IMR-90 (cell line): ENCODE measurements at regions not wholly inside any gene's neighbourhood (a gene's known extent, or its start where the extent isn't known, plus 50 kb on each side); places are given as distances from the start of the nearest gene placed in this dataset.

ENCODE experiments used
- ATAC-seq: fragments of 200-7000 bp; cut with Tn5 transposase; 2 replicates; pipeline ENCODE4 v1.9.1; 2020; ENCODE audit warnings: low read depth, mild to moderate bottlenecking, moderate library complexity
- BruUV-seq: library from RNA; stranded (reverse); fragments of 400-500 nt; replicated peaks from 2 replicates; lab custom pipeline; 2021; lab: Mats Ljungman, UMichigan
- CTCF ChIA-PET: fragments of 300-600 bp; formaldehyde crosslinking; extraction: SDS; loops from one replicate; lab custom pipeline; 2021; ENCODE audit warnings: antibody characterized with exemption; lab: Yijun Ruan, JAX
- POLR2A ChIA-PET: fragments of 300-600 bp; sonication (Branson Sonifier 250); formaldehyde crosslinking; loops from one replicate; lab custom pipeline; 2022; ENCODE audit warnings: antibody characterized with exemption; ENCODE audit not compliant: unreplicated experiment; lab: Charles Lee
- DNase-seq: peaks from one replicate; pipeline ENCODE4 v3.0.0; 2013
- H2AFZ ChIP-seq: replicated peaks from 2 replicates; pipeline ENCODE3; 2013; ENCODE audit warnings: low read length, mild to moderate bottlenecking; ENCODE audit not compliant: poor library complexity
- H2AK5ac ChIP-seq: 2 replicates; pipeline ENCODE4 v1.6.1; 2013; ENCODE audit warnings: low read depth, low read length, inconsistent platforms
- H2AK9ac ChIP-seq: replicated peaks from 2 replicates; pipeline ENCODE3; 2013; ENCODE audit warnings: mild to moderate bottlenecking, low read depth, low read length, moderate library complexity; ENCODE audit not compliant: poor library complexity
- H2BK120ac ChIP-seq: 2 replicates; pipeline ENCODE4 v1.6.1; 2013; ENCODE audit warnings: low read depth, low read length, inconsistent platforms
- H2BK15ac ChIP-seq: 3 replicates; pipeline ENCODE4 v1.6.1; 2013; ENCODE audit warnings: low read depth, low read length, inconsistent platforms
- H2BK20ac ChIP-seq: 2 replicates; pipeline ENCODE4 v1.6.1; 2013; ENCODE audit warnings: low read depth, mild to moderate bottlenecking, inconsistent platforms, low read length, moderate library complexity
- H2BK5ac ChIP-seq: 2 replicates; pipeline ENCODE4 v1.6.1; 2013; ENCODE audit warnings: mild to moderate bottlenecking, low read depth, low read length, inconsistent platforms; ENCODE audit not compliant: poor library complexity, severe bottlenecking
- H3K14ac ChIP-seq: replicated peaks from 2 replicates; pipeline ENCODE4 v1.6.1; 2013; ENCODE audit warnings: low read depth, low read length, inconsistent platforms
- H3K18ac ChIP-seq: 2 replicates; pipeline ENCODE4 v1.6.1; 2013; ENCODE audit warnings: low read depth, low read length, control low read depth
- H3K23ac ChIP-seq: 2 replicates; pipeline ENCODE4 v1.6.1; 2013; ENCODE audit warnings: low read depth, low read length, inconsistent platforms
- H3K27ac ChIP-seq: 2 replicates; pipeline ENCODE4 v1.5.1; 2013; ENCODE audit warnings: mild to moderate bottlenecking, control low read depth, low read length; ENCODE audit not compliant: insufficient read depth
- H3K27me3 ChIP-seq: 2 replicates; pipeline ENCODE4 v1.6.1; 2013; ENCODE audit warnings: low read length; ENCODE audit not compliant: control insufficient read depth, insufficient read depth
- H3K36me3 ChIP-seq: 2 replicates; pipeline ENCODE4 v1.6.1; 2013; ENCODE audit warnings: low read length, mixed read lengths; ENCODE audit not compliant: control insufficient read depth, insufficient read depth
- H3K4ac ChIP-seq: 2 replicates; pipeline ENCODE4 v1.6.1; 2013; ENCODE audit warnings: low read depth, low read length, inconsistent platforms
- H3K4me1 ChIP-seq: 2 replicates; pipeline ENCODE4 v1.6.1; 2013; ENCODE audit warnings: low read length, mixed read lengths; ENCODE audit not compliant: control insufficient read depth, insufficient read depth
- H3K4me2 ChIP-seq: 2 replicates; pipeline ENCODE4 v1.6.1; 2013; ENCODE audit warnings: low read depth, mild to moderate bottlenecking, control low read depth, low read length, moderate library complexity
- H3K4me3 ChIP-seq: 2 replicates; pipeline ENCODE4 v1.5.1; 2013; ENCODE audit warnings: low read depth, mild to moderate bottlenecking, control low read depth, low read length, moderate library complexity; ENCODE audit not compliant: insufficient read depth
- H3K56ac ChIP-seq: 2 replicates; pipeline ENCODE4 v1.6.1; 2013; ENCODE audit warnings: low read length, inconsistent platforms; ENCODE audit not compliant: insufficient read depth; ENCODE audit errors: extremely low read depth
- H3K79me1 ChIP-seq, 2 experiments: 2 replicates each; pipeline ENCODE4 v1.6.1; 2013; ENCODE audit warnings: low read length in 2 of 2, inconsistent platforms in 1 of 2, low read depth in 1 of 2
- H3K9ac ChIP-seq: 2 replicates; pipeline ENCODE4 v1.6.1; 2013; ENCODE audit warnings: low read depth, low read length, control low read depth
- H3K9me1 ChIP-seq: 2 replicates; pipeline ENCODE4 v1.6.1; 2013; ENCODE audit warnings: low read length, inconsistent platforms; ENCODE audit not compliant: insufficient read depth
- H3K9me3 ChIP-seq: 2 replicates; pipeline ENCODE4 v1.6.1; 2013; ENCODE audit warnings: low read length; ENCODE audit not compliant: control insufficient read depth, insufficient read depth
- H4K20me1 ChIP-seq: 2 replicates; pipeline ENCODE4 v1.6.1; 2013; ENCODE audit warnings: low read length, inconsistent platforms; ENCODE audit not compliant: insufficient read depth
- H4K5ac ChIP-seq: 2 replicates; pipeline ENCODE4 v1.6.1; 2013; ENCODE audit warnings: mild to moderate bottlenecking, low read depth, low read length, control low read depth
- H4K8ac ChIP-seq, 2 experiments: 2 replicates each; pipeline ENCODE4 v1.6.1; 2013; ENCODE audit warnings: low read depth in 2 of 2, low read length in 2 of 2, control low read depth in 1 of 2, inconsistent platforms in 1 of 2
- H4K91ac ChIP-seq: 2 replicates; pipeline ENCODE4 v1.6.1; 2013; ENCODE audit warnings: low read depth, low read length, inconsistent platforms; ENCODE audit not compliant: insufficient read depth
- CHD1 ChIP-seq: IDR thresholded peaks from 2 replicates; pipeline ENCODE4 v1.6.1; 2012; ENCODE audit warnings: low read depth, low read length, improper control_type of control experiment
- CTCF ChIP-seq: conservative IDR thresholded peaks from 2 replicates; pipeline ENCODE4 v1.5.1; 2012; ENCODE audit warnings: mild to moderate bottlenecking, low read depth, low read length, improper control_type of control experiment
- FOS ChIP-seq: fragments of 150-350 bp; IDR thresholded peaks from 2 replicates; pipeline ENCODE4 v1.6.1; 2016; ENCODE audit warnings: low read depth, low read length
- MAZ ChIP-seq: IDR thresholded peaks from 2 replicates; pipeline ENCODE4 v1.6.1; 2012; ENCODE audit warnings: low read depth, mild to moderate bottlenecking, low read length, improper control_type of control experiment, moderate library complexity, borderline replicate concordance
- MXI1 ChIP-seq: IDR thresholded peaks from 2 replicates; pipeline ENCODE4 v1.6.1; 2012; ENCODE audit warnings: low read depth, mild to moderate bottlenecking, low read length, moderate library complexity, borderline replicate concordance
- RCOR1 ChIP-seq: IDR thresholded peaks from 2 replicates; pipeline ENCODE4 v1.6.1; 2012; ENCODE audit warnings: mild to moderate bottlenecking, low read length, improper control_type of control experiment; ENCODE audit not compliant: insufficient replicate concordance
- RFX5 ChIP-seq: IDR thresholded peaks from 2 replicates; pipeline ENCODE4 v1.8.0; 2012; ENCODE audit warnings: low read depth, mild to moderate bottlenecking, low read length, moderate library complexity
- SMC3 ChIP-seq: fragments of 150-350 bp; IDR thresholded peaks from 2 replicates; pipeline ENCODE4 v1.6.1; 2016; ENCODE audit warnings: low read depth, mild to moderate bottlenecking, antibody characterized with exemption, low read length, moderate library complexity
- dilution Hi-C: fragments of 300-500 bp; cut with HindIII; formaldehyde crosslinking; loops from one replicate; pipeline ENCODE4 v1.14.3; 2018; ENCODE audit warnings: low sequenced_read_pairs; ENCODE audit not compliant: unreplicated experiment
- in situ Hi-C: fragments of 300-500 bp; cut with MboI; formaldehyde crosslinking; loops from 3 replicates; pipeline ENCODE4 v1.14.3; 2019; ENCODE audit warnings: low sequenced_read_pairs, inconsistent platforms, mixed read lengths
- intact Hi-C: fragments of 100-400 bp; cut with micrococcal nuclease; formaldehyde crosslinking; loops from 2 replicates; pipeline ENCODE4 v1.10.0; 2022

DNA sequence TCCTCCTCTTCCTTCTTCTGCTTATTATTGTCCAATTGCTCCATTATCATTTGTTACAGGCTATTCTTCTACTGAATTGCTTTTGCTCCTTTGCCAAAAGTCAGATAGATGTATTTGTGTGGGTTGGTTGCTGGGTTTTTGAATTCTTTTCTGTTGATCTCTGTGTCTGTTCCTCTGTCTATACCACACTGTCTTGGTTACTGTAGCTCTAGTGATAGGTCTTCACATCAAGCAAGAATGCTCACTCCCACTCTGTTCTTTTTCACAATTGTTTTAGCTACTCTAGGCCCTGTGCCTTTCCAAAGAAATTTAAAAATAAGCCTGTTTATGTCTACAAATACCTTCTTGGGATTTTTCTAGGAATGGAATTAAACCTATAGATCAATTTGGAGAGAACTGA lies 217.2 kb downstream of the GALR1 start:
- Histone ChIP-seq H3K4me1 (no peaks in the 10 kb centered on the region), H3K14ac (no peak overlapping the region), H3K9me3 (peaks cover 9% of the 10 kb centered on the region), H4K8ac (no peak overlapping the region), H3K9me1 (no peaks in the 10 kb centered on the region), H2AK9ac (no peak overlapping the region), H2AFZ (no peak overlapping the region), H3K23ac (no peak overlapping the region), H3K4me3 (no peak overlapping the region), H2AK5ac (no peak overlapping the region), H4K5ac (no peak overlapping the region), H3K27me3 (no peaks in the 10 kb centered on the region), H2BK20ac (no peak overlapping the region), H3K4ac (no peak overlapping the region), H3K9ac (no peak overlapping the region), H3K56ac (no peak overlapping the region), H2BK15ac (no peak overlapping the region), H3K27ac (no peak overlapping the region), H4K20me1 (no peaks in the 10 kb centered on the region), H3K4me2 (no peak overlapping the region), H2BK120ac (no peak overlapping the region), H3K79me1 (no peaks in the 10 kb centered on the region), H3K18ac (no peak overlapping the region), H4K91ac (no peak overlapping the region), H3K36me3 (no peaks in the 10 kb centered on the region), H2BK5ac (no peak overlapping the region)
- in situ Hi-C loops, result no loop called here
- intact Hi-C loops, result no loop called here
- ATAC-seq (no peak), DNase-seq (no peak)
- POLR2A ChIA-PET, result no interaction called here
- BruUV-seq, result no TSS peak
- dilution Hi-C loops, result no loop called here
- TF ChIP-seq RCOR1 (no peak), CTCF (no peak), SMC3 (no peak), MAZ (no peak), RFX5 (no peak), CHD1 (no peak), FOS (no peak), MXI1 (no peak)
- CTCF ChIA-PET, result no interaction called here
